A204.1 (cell line): ENCODE measurements at regions not wholly inside any gene's neighbourhood (a gene's known extent, or its start where the extent isn't known, plus 50 kb on each side); places are given as distances from the start of the nearest gene placed in this dataset.
"Not testable (repeated sequence)": the region's sequence is repeated elsewhere in the genome, so short reads cannot be mapped to it uniquely, and the experiment has no call there.

Source experiments
- FAIRE-seq: peaks from 2 replicates; lab custom pipeline; 2012; peaks lifted over from hg19 to GRCh38; lab: Jason Lieb, UNC

DNA sequence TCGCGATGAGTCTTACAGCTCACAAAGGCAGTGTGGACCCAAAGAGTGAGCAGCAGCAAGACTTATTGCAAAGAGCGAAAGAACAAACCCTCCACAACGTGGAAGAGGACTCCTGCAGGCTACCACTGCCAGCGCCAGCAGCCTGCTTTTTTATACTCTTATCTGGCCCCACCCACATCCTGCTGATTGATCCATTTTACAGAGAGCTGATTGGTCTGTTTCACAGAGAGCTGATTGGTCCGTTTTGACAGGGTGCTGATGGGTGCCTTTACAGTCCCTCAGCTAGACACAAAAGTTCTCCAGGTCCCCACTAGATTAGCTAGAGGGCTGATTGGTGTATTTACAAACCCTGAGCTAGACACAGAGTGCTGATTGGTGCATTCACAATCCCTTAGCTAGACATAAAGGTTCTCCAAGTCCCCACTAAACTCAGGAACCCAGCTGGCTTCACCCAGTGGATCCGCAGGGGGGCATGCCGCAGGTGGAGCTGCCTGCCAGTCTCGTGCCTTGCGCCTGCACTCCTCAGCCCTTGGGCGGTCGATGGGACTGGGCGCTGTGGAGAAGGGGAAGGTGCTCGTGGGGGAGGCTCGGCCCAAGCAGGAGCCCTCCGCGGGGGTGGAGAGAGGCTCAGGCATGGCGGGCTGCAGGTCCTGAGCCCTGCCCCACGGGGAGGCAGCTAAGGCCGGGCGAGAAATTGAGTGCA, 75.7 kb downstream of the QDPR start:
- FAIRE-seq = not testable (repeated sequence)

GRCh38 chr4:17433827-17434226, 78.1 kb downstream of the QDPR start:
- no peak for FAIRE-seq

- no peak for FAIRE-seq
Measured at GRCh38 chr4:17427991-17428390, 83.9 kb downstream of the QDPR start.

DNA sequence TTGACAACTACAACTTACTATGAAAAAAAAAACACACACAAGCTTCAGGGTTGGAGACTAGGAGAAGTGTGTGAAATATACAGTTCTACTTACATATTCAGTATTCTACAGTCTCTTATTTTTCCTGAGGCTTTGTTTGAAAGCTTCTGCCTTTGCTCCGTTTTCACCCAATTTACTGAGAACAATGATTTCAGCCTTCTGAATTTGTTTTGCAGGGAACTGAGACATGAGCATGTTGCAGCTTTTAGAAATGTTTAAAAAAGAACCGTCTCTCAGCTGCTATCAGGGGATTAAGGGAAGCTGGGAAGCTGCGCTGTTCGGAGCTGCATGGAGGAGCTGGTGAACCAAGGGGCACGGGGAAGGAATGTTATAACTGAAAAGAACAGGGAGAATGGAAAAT, 85.7 kb downstream of the QDPR start:
- FAIRE-seq = no peak

GRCh38 chr4:17418010-17418409, 93.9 kb downstream of the QDPR start:
- FAIRE-seq = no peak

DNA sequence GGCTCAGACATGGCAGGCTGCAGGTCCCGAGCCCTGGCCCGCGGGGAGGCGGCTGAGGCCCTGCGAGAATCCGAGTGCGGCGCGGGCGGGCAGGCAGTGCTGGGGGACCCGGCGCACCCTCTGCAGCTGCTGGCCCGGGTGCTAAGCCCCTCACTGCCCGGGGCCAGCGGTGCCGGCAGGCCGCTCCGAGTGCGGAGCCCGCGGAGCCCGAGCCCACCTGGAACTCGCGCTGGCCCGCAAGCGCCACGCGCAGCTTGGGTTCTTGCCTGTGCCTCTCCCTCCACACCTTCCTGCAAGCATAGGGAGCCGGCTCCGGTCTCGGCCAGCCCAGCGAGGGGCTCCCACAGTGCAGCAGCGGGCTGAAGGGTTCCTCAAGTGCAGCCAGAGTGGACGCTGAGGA, 97.5 kb downstream of the QDPR start:
- FAIRE-seq = no peak

DNA sequence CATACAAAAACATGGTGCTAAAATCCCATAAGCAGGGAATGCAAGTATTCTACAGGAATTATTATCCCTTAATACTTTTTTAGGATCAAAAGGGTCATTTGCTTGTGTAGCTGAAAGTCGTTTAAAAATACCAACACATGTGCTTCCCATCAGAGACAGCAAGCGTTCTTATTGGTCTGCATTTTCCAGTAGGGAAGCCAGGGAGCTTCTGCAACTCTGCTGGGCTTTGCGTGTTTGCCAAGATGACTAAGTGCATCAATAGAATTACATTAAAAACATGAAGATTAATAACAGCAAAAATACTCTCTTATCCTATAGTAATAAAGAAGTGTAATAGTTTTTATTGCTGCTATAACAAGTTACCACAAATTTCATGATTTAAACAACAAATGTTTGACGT, 111.2 kb downstream of the QDPR start:
- FAIRE-seq = no peak

GRCh38 chr4:17398805-17399204, 113.1 kb downstream of the QDPR start:
- no peak for FAIRE-seq

DNA sequence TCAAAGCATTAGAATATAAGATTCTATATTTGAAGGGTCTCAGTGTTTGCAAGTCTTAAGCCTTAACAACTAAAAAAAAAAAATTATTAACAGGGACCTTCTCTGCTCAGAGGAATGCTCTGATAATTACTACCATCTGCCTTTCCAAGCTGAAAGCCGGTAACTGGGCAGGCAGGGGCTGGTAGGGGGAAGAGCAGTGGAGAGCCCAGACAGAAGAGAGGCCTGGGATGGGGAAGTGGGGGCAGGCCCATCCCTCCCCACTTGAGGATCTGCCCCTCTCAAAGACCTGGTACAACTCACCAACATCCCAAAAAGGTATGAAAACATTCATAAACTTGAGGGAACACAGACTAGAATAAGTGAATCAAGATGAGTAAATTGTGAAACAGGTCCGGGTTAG, 113.9 kb downstream of the QDPR start:
- no peak for FAIRE-seq

- FAIRE-seq = no peak
Measured at GRCh38 chr4:17397611-17398010, 114.3 kb downstream of the QDPR start.

DNA sequence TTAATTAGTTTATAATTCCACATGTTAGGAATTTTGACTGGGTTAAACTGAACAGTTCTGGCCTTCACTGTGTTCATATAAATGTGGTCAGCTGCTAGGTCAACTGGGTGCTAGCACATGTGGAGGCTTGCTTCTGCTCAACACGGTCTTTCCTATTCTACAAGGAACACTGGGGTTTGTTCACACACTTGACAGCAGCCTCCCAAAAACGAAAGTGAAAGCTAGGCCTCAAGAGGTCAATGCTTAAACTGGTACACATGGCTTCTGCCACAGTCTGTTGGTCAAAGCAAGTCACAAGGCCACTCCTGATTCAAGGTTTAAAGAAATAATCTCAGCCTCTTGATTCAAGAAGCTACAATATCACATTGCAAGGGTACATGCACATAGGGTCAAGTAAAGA, 126.5 kb downstream of the QDPR start:
- no peak for FAIRE-seq

DNA sequence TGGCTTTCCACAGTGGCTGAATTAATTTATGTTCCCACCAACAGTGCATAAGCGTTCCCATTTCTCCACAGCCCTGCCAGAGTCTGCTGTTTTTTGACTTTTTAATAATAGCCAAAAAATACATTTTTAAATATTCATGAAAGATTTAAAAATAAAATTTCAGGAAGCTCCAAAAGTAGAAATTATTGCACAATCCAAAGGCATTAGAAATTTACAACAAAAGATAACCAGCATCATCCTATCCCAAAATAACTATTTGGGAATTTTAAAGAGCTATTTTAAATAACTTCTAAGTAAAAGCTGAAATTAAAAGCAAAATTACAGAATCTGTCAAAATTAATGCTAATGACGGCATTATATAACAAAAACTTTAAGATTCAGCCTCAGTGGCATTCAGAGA, 131.5 kb downstream of the QDPR start:
- no peak for FAIRE-seq

- no peak for FAIRE-seq
Measured at GRCh38 chr4:17376205-17376604, 135.7 kb downstream of the QDPR start.

- no peak for FAIRE-seq
Measured at GRCh38 chr4:17373666-17374065, 138.2 kb downstream of the QDPR start.

- FAIRE-seq = no peak
Measured at GRCh38 chr4:17370818-17371217, 141.1 kb downstream of the QDPR start.

DNA sequence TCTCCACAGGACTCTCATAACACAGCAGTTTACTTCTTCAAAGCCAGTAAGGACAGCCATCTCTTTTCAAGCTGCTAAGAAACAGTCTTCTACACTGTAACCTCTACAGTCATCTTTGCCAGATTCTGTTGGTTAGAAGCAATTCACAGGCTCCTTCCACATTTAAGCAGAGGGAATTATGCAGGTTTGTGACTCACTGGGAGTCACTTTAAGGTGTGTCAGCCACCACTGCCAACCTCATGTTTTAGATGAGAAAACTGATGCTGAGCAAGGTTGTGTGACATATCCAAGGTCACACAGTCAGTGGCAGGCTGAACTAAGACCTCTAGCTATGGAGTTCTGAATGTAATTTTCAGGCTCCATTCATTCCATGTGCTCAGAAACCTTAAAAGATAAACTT, 143.5 kb downstream of the QDPR start:
- FAIRE-seq = no peak

GRCh38 chr4:17367201-17367600, 144.7 kb downstream of the QDPR start:
- no peak for FAIRE-seq

GRCh38 chr4:17366496-17366895, 145.4 kb downstream of the QDPR start:
- no peak for FAIRE-seq

- FAIRE-seq = no peak
Measured at GRCh38 chr4:17362430-17362829, 149.5 kb downstream of the QDPR start.

GRCh38 chr4:17358241-17358640, 153.6 kb downstream of the QDPR start:
- FAIRE-seq = no peak

DNA sequence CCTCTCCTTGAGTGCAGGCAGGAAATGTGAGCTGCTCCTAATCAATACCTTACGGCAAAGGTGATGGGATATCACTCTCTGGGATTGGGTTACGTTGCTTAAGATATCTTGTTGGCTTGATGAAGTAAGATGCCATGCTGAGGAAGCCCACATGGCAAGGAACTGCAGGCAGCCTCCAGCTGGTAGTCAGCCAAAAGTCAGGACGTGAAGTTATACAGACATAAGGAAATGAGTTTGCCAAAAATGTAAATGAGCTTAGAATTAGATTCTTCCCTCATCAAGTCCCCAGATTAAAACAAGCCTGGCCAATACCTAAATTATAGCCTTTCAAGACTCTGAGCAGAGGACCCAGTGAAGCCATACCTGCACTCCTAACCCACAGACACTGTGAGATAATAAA, 155.0 kb downstream of the QDPR start:
- FAIRE-seq = no peak

- FAIRE-seq = no peak
Measured at GRCh38 chr4:17352357-17352756, 159.5 kb downstream of the QDPR start.

- no peak for FAIRE-seq
Measured at GRCh38 chr4:17347445-17347844, 164.4 kb downstream of the QDPR start.

- FAIRE-seq = no peak
Measured at GRCh38 chr4:17339376-17339775, 172.5 kb downstream of the QDPR start.

DNA sequence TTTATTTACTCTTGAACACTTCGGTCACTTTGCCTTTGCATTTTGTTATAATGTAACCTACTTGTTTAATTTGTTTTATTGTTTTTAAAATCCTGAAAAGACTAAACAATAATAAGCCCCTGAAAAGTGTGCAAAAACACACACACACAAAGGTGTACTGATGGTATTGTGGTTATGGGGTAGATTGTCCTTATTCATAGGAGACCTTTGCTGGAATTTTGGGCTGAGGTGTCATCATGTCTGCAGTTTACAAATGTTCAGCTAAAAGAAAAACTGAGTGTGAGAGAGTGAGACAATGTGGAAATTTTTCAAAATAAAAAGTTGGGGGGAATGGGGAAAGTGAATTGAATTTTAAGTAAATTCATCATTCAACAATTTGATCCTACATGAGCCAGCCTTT, 174.9 kb downstream of the QDPR start:
- FAIRE-seq = no peak
